ENCODE measurements at regions not wholly inside any gene's neighbourhood (a gene's known extent, or its start where the extent isn't known, plus 50 kb on each side); places are given as distances from the start of the nearest gene placed in this dataset.

- no TSS peak for BruUV-seq (replicated peaks)
- ATAC-seq (no peak), DNase-seq (ENCODE audit: low read depth, low spot score) (no peak)
- Histone ChIP-seq H3K27me3 (ENCODE audit: insufficient read depth, low read length) (no peaks in the 10 kb centered on the region), H3K9me2 (ENCODE audit: insufficient read depth) (no peaks in the 10 kb centered on the region), H3K4me1 (ENCODE audit: control insufficient read depth in 1 of 2, insufficient read depth in 2 of 2, low read length in 2 of 2) (no peaks in the 10 kb centered on the region), H3K9ac (ENCODE audit: low read length) (no peak overlapping the region), H2AFZ (ENCODE audit: low read depth, low read length, poor library complexity, severe bottlenecking) (no peak overlapping the region), H3K9me3 (ENCODE audit: control insufficient read depth in 1 of 2, insufficient read depth in 1 of 2, low read depth in 1 of 2, low read length in 2 of 2) (peaks cover 5 to 13% of the 10 kb centered on the region in 2 experiments; a peak in 2 of 4 replicates), H3K4me3 (replicated peaks in 1 of 2; ENCODE audit: low read depth in 1 of 2, low read length in 2 of 2) (no peak overlapping the region), H3K27ac (ENCODE audit: low read depth, low read length) (no peak overlapping the region), H3K4me2 (ENCODE audit: low read length) (no peak overlapping the region), H3K79me2 (ENCODE audit: insufficient read depth, low read length) (no peaks in the 10 kb centered on the region), H4K20me1 (ENCODE audit: insufficient read depth) (no peaks in the 10 kb centered on the region), H3K36me3 (ENCODE audit: control insufficient read depth in 1 of 2, insufficient read depth in 2 of 2, low read length in 2 of 2) (no peaks in the 10 kb centered on the region)
- intact Hi-C loops (cut with micrococcal nuclease) = no loop called here
- no peak for TF ChIP-seq ATF3 (IDR thresholded peaks at IDR 0.05)
- no peak for TF ChIP-seq RAD21 (IDR thresholded peaks at IDR 0.05; ENCODE audit: low read depth)
- TF ChIP-seq EZH2 (IDR thresholded peaks at IDR 0.05) = no peak
- no peak for TF ChIP-seq EZH2phosphoT487 (IDR thresholded peaks at IDR 0.05; ENCODE audit: borderline replicate concordance)
- TF ChIP-seq POLR2A (IDR thresholded peaks at IDR 0.05; ENCODE audit: borderline replicate concordance, extremely low read depth, insufficient read depth, insufficient read length) = no peak
- TF ChIP-seq SRF (IDR thresholded peaks at IDR 0.05; ENCODE audit: low read depth) = no peak
- POLR2A ChIA-PET = no interaction called here
- CTCF ChIA-PET = no interaction called here
- RAD21 ChIA-PET (ENCODE audit: low non-redundant PET in 1 of 2, low total read pairs in 2 of 2, uncharacterized antibody in 2 of 2, unreplicated experiment in 2 of 2) = no interaction called here
Measured at GRCh38 chr13:107665926-107666458, 549.3 kb downstream of the LIG4 start.

- TF ChIP-seq, protein P1, sequence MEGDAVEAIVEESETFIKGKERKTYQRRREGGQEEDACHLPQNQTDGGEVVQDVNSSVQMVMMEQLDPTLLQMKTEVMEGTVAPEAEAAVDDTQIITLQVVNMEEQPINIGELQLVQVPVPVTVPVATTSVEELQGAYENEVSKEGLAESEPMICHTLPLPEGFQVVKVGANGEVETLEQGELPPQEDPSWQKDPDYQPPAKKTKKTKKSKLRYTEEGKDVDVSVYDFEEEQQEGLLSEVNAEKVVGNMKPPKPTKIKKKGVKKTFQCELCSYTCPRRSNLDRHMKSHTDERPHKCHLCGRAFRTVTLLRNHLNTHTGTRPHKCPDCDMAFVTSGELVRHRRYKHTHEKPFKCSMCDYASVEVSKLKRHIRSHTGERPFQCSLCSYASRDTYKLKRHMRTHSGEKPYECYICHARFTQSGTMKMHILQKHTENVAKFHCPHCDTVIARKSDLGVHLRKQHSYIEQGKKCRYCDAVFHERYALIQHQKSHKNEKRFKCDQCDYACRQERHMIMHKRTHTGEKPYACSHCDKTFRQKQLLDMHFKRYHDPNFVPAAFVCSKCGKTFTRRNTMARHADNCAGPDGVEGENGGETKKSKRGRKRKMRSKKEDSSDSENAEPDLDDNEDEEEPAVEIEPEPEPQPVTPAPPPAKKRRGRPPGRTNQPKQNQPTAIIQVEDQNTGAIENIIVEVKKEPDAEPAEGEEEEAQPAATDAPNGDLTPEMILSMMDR (IDR thresholded peaks at IDR 0.05 in 2 of 3, conservative IDR thresholded peaks at IDR 0.05 in 1 of 3; ENCODE audit: borderline replicate concordance in 1 of 3, insufficient read depth in 1 of 3, low read depth in 2 of 3, low read length in 2 of 3) = peak; percentile 11 to 60 (median 53); a peak in 4 of 6 replicates
- TF ChIP-seq SRF (IDR thresholded peaks at IDR 0.05; ENCODE audit: low read depth) = no peak
- Histone ChIP-seq H3K36me3 (ENCODE audit: control insufficient read depth in 1 of 2, insufficient read depth in 2 of 2, low read length in 2 of 2) (no peaks in the 10 kb centered on the region), H3K79me2 (ENCODE audit: insufficient read depth, low read length) (no peaks in the 10 kb centered on the region), H3K27ac (ENCODE audit: low read depth, low read length) (no peak overlapping the region), H3K4me3 (replicated peaks in 1 of 2; ENCODE audit: low read depth in 1 of 2, low read length in 2 of 2) (no peak overlapping the region), H3K9me2 (ENCODE audit: insufficient read depth) (no peaks in the 10 kb centered on the region), H2AFZ (ENCODE audit: low read depth, low read length, poor library complexity, severe bottlenecking) (no peak overlapping the region), H3K4me1 (ENCODE audit: control insufficient read depth in 1 of 2, insufficient read depth in 2 of 2, low read length in 2 of 2) (no peaks in the 10 kb centered on the region), H3K4me2 (ENCODE audit: low read length) (no peak overlapping the region), H3K9ac (ENCODE audit: low read length) (no peak overlapping the region), H3K27me3 (ENCODE audit: insufficient read depth, low read length) (no peaks in the 10 kb centered on the region), H4K20me1 (ENCODE audit: insufficient read depth) (no peaks in the 10 kb centered on the region), H3K9me3 (ENCODE audit: control insufficient read depth in 1 of 2, insufficient read depth in 1 of 2, low read depth in 1 of 2, low read length in 2 of 2) (peaks cover 4 to 10% of the 10 kb centered on the region in 2 experiments; a peak in 2 of 4 replicates)
- ChIA-PET RAD21 (ENCODE audit: low non-redundant PET in 1 of 2, low total read pairs in 2 of 2, uncharacterized antibody in 2 of 2, unreplicated experiment in 2 of 2) (no interaction called here), POLR2A (interaction anchor here (0.7 kb wide), 1 partner anchor 341 kb away, joined by 3 read pairs; no protein-coding TSS in a partner anchor), CTCF (interaction anchor here (1.6 kb wide), 1 partner anchor 14 kb away, joined by 4 read pairs; no protein-coding TSS in a partner anchor)
- BruUV-seq (replicated peaks) = no TSS peak
- intact Hi-C loops (cut with micrococcal nuclease) = no loop called here
- DNase-seq (ENCODE audit: low read depth, low spot score) (peak; percentile 6), ATAC-seq (no peak; the same call in 1 of the 2 replicates)
Measured at GRCh38 chr13:107650081-107650701, 565.1 kb downstream of the LIG4 start.
